ENCODE measurements at regions not wholly inside any gene's neighbourhood (a gene's known extent, or its start where the extent isn't known, plus 50 kb on each side); places are given as distances from the start of the nearest gene placed in this dataset.

GRCh38 chr9:107407675-107408074 lies 81.9 kb downstream of the KLF4 start:
- no peak for TF ChIP-seq CTCF (IDR thresholded peaks at IDR 0.05; ENCODE audit: low read depth, low read length, poor library complexity, severe bottlenecking)
- no peak for TF ChIP-seq EZH2phosphoT487 (IDR thresholded peaks at IDR 0.05; ENCODE audit: borderline replicate concordance, low read length)

Data from DOHH2 (cell line).